ENCODE measurements at regions not wholly inside any gene's neighbourhood (a gene's known extent, or its start where the extent isn't known, plus 50 kb on each side); places are given as distances from the start of the nearest gene placed in this dataset.

DNA sequence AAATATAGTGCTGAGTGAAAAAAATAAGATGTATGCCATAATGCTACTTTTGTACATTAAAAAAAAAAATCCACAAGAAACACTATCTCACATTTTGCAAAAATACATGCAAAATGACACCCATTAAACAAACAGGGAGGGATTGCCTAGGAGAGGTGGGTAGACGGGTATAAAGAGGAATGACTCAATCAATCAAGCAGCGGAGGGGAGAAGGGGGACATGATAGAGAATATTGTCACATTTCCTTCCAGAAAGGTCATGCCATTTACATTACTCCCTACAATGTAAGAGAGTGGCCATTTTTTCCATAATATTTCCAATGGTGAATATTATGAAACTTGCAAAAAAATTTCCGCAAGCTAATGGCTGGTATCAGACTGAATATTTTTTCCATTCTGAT lies 542.3 kb upstream of the TNP1 start:
- DNase-seq = no peak

DNA sequence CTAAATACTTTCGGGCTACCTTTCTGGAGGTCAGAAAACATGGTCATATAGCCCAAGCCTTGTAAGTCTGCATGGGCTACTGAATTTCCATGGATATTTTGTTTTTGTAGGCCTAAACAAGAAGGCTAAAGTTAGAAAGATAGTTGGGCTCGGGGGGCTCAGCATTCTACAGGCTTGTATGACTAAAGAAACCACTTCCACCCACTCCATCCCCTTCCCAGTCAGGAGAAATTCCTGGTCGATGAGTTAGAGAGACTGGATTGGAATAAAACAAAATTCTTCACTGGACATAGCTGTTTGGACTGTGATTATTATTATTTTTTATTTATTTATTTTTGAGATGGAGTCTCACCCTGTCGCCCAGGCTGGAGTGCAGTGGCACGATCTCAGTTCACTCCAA lies 539.4 kb upstream of the TNP1 start:
- DNase-seq = no peak

DNA sequence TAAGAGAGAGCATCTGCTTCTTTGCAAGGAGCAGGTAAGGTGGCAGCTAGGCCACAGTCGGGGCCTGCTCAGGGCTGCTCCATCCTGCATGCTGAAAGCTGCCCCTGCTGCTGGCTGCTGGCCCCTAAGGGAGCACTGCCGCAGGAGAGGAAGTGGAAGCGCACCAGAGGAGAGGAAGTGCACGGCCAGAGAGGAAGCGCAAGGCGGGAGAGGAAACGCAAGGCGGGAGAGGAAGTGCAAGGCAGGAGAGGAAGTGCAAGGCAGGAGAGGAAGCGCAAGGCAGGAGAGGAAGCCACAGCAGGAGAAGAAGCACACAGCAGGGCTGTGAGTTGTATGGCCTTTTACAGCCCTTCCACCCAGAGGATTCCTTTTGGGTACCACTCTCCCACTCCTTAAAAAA lies 539.0 kb upstream of the TNP1 start:
- DNase-seq = peak; percentile 17

DNA sequence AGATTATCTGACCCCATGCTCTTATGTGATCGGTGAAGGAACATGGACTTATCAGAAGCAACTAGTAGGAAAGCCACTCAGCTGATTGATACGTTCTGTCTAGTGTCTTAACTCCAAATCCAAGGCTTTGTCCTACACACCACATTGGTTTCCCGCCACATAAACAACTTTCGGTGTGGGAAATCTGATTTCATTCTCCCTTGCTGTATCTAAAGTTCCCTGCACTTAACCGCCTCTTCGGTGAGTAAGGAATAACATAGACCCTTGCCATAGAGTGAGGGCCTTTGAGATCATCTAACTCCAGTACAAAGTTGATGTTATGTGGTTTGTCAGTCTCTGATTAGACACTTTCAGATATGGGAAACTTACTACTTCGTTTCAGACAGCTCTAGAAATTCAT lies 538.2 kb upstream of the TNP1 start:
- no peak for DNase-seq

DNA sequence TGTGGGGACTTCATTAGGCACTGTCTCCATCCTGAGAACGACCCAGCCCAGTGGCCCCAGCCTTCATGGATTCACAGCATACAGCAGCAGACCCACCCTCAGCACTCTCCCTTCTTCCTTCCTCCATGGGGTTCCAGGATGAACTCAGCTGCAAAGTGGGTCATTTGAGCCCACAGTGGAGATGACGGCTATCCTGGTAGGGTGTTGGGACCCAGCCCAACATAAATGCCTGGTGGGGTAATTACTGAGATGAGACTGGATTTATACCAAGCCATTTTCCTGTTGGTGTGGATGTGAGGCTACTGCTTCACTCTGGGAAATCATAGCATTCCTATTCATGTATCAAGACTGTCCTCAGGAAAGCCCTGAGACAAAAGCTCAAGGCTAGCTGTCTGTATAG lies 536.7 kb upstream of the TNP1 start:
- DNase-seq = no peak

DNA sequence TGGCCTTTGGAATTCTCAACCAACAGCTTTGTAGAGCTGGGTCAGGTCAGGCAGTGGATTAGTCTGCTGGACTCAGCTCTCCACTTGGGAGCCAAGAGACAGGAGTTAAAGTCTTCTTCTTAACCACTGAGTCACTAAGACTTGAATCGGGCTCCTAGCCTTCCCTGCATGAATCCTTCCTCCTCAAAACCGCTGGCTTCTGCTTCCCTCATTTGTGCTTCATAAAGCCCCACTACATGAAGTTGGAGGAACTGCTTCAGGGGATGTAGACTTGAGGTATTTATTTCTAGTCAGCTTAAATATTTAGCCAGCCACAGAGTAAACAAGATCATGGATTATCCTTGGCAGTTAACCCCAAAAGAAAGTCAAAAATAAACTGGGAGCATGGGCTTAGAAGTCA lies 536.3 kb upstream of the TNP1 start:
- DNase-seq = no peak

DNA sequence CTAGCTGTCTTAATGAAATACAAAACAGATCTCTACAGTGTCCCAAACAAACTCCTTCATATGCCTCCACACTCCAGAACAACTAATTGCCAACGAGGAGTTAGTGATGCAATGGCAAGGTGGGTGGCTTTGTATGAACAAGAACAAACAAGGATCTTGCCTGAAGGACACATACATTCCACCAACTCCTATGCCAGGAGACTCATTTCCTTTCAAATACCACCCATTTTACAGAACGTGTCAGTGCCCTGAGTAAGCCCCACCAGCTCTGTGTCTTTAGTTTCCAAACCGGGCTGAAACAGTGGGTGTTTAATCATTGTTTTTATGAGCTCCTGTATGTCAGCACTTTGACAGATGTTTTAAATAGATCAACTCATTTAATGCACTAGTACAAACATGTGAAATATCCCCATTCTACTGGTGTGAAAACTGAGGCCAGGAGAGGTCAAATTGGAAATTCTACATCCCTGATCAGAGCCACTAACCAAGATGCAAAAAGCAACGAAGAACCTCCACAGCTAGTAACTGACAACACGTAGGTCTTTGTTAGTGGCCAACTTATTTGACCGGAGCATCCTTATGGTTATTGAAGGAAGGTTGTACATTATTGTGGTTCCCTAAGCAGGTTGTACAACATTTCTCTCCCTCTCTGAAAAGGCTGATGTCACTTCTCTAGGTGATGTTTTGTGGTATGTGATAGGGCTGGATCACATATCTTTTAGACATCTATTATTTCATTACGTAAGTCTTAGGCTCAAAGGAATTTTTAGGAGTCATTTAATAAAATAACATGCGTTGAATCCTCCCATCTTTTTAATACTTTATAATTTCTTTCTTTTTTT lies 534.9 kb upstream of the TNP1 start:
- DNase-seq = no peak

DNA sequence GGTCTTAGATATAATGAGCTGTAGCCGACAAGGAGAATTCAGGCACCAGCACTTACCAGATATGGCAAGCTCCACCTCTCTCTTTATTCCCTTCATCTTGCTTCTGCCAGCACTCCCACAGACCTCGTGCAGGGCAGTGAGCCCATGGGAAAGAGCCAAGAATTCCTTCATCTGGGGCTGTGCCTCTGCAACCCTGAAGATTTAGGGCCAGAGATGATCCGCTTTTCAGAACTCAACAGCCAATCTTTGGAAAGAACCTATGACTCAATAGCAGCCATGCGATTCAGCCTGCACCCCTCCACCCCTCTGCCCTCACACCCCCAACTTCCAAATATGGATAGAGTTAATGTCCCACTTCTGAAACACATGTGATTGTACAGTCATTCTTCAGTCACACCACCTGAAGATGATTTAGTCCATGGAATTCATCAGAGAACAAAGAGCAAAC lies 533.7 kb upstream of the TNP1 start:
- no peak for DNase-seq

DNA sequence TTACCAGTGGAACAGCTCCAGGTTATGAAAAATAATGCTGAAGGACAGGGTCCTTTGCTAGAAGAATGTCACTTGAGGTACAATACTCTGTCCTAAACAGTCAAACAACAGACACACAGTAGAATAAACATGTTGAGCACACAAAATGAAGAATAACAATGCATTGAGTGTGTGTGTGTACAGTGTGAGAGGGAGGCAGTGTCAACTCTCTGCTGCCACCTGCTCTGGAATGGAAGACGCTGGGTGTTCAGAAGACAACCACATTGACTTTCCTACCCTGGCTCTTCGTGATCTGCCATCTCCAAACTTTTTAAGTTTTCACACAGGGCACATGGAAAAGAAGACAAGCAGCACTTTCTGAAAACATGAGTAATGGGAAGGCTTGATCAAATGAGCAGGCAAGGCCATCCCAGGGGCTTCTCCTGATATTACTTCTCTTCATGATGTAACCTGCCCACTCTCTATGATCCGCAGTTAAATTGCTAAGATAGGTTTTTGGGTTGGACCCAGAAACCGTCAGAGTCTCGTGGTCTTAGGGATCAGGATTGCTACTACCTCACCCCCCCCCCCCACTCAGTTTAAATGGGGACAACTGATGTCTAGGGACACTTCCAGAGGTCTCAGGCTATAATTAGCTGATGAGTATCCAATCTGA lies 533.2 kb upstream of the TNP1 start:
- DNase-seq = no peak

DNA sequence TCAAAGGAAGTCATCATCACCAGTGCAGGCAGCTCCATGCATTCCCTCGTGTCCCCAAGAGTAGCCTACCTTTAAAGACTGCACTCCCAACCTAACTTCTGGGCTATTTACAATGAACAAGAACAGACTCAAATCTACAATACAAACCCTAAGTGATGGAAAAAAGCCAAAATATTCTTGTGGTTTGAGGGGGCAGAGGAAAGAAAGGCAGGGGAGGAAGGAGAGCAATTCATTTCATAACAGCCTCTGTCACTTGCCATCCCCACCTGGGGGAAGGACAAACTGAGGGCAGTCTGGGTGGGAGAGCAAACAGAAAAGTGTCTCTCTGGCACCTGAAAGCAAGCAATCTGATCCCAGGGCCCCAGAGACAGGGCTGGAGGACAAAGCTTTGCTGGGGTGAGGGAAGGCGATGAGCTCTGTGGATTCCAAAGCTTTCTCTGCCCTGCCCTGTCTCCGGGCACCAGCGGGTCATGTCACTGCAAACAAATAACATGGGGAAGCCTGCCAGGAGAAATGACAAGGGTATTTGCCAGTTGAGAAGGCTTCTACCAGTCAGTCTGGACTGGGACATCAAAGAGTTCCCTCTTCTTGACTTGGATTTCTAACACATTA lies 528.0 kb upstream of the TNP1 start:
- DNase-seq = peak; percentile 49

DNA sequence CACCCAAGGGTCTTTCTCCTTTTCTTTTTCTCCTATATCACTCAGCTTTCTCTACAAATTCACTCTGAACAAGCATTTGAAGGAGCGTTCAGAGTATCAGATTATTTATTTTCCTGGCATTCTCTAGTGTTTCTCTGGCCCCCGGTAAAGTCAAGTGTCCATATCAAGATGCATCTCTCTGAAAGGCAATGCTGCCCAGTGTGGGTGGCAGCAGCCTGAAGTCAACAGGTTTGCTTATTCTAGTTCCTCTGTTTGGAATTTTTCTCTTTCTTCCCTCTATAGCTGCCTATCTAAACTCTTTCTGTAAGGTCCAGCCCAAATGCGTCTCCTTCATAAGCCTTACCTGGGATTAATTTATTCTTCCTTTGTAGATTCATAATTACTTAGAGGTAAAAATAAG lies 526.2 kb upstream of the TNP1 start:
- no peak for DNase-seq

DNA sequence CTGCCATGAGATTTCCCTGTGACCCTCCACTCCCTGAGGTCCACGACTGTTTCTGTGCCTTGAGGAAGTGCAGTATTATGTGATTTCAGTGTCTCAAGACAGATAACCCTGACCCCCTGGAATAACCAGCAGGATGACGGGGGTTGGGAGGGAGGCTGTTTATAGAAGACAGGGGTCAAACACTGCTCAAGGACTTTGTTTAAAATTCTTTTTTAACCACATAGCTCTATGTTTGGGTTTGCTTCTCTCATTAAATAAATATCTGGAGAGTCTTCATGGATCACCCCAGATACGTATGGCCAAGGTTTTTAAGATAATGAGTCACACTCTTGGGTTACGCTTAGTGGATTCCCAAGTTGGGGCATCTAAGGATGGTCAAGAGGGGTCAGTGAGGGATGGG lies 523.8 kb upstream of the TNP1 start:
- no peak for DNase-seq

DNA sequence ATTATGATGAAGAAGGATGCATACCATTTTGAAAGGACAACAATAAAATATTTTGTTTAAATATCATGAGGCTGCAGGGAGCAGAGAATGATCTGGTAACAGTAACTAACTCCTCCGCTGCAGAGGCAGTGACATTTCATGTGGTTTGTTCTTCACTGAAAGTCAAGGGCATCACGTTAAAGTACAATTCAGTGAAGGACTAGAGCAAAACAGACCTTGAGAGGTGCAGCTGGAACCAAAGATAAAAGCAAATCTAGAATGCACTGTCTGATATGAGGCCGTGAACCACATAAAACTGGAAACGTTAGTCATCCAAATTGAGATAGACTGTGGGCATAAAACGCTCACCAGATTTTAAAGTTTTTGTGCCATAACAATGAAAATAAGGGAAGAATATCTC lies 522.9 kb upstream of the TNP1 start:
- peak; percentile 91 for DNase-seq

DNA sequence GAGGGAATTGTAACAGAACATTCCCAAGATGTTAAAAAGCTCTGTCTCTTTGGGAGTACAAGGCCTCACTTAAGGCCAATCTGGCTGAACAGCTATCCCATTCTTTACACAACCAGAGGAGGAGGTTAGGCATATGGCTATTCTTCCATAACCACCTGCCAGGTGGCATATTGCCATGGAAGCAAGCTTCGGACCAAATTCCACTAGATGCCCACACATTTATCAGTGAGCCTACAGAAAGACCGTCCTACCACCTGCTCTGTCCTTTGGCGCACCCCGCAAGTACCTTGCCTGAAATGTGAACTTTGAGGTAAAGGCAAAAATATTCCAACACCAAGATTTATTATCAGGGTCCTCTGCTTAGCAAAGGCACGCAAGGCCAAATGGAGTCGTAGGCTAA lies 519.9 kb upstream of the TNP1 start:
- DNase-seq = no peak

DNA sequence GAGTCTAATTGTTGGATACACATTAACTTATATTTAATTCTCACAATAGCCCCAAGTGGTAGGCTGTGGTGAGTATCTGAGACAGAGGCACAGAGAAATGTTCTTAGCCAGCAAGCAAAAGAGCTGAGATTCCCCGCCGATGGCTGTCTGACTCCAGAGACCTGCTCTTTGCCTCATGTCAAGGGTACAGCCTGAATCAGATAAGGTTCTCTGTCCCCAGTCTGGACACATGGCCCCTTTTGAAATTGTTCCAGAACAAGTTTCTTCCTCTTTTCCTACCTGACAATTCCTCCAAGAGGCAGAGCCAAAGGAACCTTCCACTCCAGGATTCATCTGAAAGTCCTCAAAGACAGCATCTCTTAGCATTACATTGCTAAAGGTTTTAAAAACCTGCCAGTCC lies 512.9 kb upstream of the TNP1 start:
- no peak for DNase-seq

DNA sequence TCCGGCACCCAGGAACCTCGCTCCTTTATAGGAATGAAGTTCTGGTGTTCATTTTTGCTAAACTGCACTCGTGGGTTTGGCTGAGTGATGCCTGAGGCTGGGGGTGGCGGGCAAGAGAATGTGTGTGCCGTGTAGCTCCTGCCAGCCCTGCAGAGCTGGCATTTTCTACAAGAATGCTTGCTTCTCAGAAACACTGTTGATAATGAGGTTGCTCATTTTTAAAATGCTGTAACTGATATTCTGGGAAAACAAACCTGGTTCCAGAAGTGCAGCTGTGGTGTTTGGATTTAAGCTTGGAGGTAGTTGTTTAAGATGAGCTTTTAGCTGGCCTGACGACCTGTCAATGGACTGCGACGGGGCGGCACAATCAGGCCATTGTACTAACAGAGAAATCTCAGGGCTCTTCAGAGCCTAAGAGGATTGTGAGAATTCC lies 511.9 kb upstream of the TNP1 start:
- DNase-seq = no peak

DNA sequence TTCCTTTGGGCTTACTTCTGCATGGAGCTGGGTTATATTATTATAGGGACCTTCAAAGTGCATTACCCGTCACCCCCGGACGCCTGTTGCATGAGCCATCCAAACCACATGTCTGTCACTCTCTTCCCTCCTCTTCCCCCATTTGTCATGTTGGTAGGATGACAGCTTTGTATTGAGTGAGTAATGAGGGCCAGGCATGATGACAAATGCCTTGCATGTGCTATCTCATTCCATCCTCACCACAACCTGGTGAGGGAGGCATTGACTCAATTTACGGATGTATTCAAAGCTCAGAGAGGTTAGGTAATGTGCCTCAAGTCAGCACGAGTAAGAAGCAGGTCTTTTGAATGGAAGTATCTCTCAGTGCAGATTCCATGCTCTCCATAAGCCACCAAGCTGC lies 510.5 kb upstream of the TNP1 start:
- DNase-seq = peak; percentile 18

DNA sequence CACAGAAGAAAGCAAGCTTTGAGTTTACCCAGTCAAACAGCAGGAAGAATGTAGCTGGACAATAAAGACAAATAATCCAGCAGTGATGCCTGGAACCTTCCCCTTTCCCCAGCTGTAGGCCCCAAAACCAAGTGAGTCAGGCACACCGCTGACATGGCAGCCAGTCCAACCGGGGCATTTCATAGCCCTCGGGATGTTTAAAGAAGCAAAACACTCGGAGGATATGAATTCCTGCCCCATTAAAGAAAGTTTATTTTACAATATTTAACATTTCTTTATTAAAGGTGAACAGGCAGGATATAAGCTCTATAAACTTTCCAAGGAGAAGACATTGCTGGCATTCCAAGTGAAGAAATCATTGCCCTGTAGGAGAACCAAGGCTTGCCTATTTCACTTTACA lies 507.6 kb upstream of the TNP1 start:
- no peak for DNase-seq

DNA sequence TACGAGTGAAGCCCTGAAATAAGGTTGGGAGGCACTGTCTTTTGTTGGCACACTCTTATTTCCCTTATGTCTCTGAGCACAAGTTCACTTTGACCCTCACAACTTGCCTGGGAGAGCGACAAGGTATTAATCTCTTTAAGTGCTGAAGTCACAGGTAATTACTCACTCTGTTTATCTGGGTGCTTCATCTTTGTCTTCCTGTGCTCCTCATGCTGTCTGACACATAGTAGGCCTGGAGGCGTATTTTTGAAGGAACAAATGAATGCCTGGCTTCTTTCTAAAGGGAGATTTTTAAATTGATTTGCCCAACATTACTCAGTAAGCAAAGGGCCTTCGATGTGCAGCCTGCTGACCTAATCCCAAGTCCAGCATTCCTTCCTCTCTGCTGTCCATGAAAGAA lies 507.1 kb upstream of the TNP1 start:
- DNase-seq = no peak

DNA sequence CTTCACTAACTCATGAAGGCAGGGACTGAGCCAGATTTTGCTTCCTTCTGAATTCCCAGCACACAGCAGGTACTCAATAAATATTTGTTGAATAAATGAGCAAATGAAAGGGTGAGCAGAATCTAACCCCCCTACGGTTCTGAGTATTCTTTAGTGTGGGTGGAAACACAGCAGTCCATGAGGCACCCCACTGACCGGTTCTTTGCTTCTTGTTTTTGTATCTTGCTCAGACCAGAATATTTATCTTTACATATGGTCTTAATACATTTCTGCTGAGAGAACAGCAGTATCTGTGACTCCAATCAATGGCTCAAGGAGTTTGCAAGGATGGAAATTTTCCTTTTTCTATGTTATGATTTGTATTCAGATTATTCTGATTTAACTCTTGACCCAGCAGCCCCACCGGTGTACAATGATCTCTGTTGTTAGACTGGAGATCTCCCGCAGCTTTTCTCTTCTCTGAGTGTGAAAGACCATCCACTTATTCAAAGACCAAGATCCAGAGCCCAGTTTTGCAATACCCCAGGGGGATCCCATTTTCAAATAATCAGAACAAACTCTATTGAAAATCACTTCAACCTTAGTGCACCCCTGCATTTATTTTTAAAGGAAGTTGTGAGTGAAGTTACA lies 506.5 kb upstream of the TNP1 start:
- DNase-seq = no peak

DNA sequence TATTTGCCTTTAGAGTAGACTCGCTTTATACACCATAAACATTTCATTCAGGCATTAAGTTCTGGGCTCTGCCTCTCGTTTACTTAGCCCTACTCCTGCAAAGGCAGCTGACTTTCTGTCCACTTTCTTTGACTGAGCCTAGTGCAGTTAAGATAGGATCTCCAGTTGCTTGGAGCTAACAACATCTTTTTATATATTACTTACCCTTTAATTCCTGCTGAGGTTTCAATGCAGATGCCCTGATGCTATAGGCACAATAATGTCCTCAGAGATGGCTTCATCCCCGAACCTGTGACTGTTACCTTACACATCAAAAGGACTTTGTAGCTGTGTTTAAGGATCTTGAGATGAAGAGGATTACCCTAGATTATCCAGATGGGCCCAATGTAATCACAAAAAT lies 505.8 kb upstream of the TNP1 start:
- no peak for DNase-seq

DNA sequence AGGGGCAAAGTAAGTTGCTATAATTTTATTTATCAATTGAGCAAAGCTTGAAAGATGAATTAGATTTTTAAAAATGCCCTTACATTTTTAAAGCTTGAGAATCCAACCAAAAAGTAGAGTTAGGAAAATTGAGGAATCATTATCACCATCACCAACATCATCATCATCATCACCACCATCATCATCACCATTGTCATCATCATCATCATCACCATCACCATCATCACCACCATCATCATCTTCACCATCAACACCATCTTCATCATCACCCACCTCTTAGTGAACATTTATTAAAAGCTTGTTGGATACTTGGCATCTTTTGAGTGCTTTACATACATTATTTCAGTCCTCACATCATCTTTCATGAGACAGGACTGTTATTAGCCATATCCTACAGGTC lies 504.4 kb upstream of the TNP1 start:
- no peak for DNase-seq

DNA sequence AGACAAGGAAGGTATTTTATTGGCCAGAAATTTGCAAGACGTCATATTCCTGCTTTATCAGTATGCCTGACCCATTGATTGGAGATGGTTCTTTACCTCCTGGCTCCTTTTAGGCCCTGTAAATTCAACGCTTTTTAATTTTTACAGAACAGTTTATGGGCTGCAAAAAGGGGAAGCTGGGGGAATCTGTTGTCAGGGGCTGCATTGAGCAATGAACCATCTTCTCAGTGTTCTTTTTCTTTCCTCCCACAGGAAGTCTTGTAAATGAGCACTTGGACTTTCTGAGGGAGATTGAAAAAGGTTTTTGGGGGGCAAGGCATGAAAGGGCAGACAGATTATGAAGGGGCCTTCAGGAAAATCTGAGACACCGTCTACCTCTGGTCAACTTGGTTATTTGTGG lies 503.6 kb upstream of the TNP1 start:
- peak; percentile 76 for DNase-seq

DNA sequence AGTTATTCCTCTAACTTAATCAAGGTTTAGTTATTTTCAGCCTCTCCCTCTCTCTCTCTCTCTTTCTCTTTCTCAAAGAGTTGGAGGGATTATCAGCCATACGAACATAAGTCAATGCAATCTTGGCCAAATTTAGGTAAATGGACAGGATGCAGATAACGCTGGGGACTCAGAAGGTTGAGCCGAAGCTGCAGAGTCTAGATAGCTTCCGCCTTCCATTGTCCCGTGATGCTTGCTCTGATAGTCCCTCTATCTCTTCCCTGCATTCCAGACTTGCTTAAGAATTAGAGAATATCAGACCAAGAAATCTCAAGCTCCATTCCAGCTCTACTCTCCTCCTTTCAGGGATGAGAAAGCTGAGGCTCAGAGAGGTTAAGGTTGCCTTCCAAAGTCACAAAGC lies 502.8 kb upstream of the TNP1 start:
- peak; percentile 58 for DNase-seq

Measured in hematopoietic multipotent progenitor cell treated with erythropoietin and hydrocortisone succinate and interleukin-3 and kit ligand, for 4 days (in vitro differentiated cells).